Bronchial epithelial cell (primary cell): ENCODE measurements at regions not wholly inside any gene's neighbourhood (a gene's known extent, or its start where the extent isn't known, plus 50 kb on each side); places are given as distances from the start of the nearest gene placed in this dataset.
A peak's percentile ranks its signal among the peaks of the same experiment; 100 is the strongest.
"Not testable (repeated sequence)": the region's sequence is repeated elsewhere in the genome, so short reads cannot be mapped to it uniquely, and the experiment has no call there.

ENCODE experiments used
- DNase-seq: peaks from one replicate; pipeline ENCODE4 v3.0.0-alpha.2; 2010; ENCODE audit warnings: low read depth
- FAIRE-seq: peaks from 2 replicates; lab custom pipeline; 2011; peaks lifted over from hg19 to GRCh38; lab: Jason Lieb, UNC
- H3K27me3 ChIP-seq: 2 replicates; pipeline ENCODE4 v1.5.1; 2011; ENCODE audit warnings: low read length; ENCODE audit not compliant: control insufficient read depth, insufficient read depth
- H3K36me3 ChIP-seq: 2 replicates; pipeline ENCODE4 v1.5.1; 2011; ENCODE audit warnings: low read length; ENCODE audit not compliant: control insufficient read depth, insufficient read depth
- H3K4me3 ChIP-seq: 2 replicates; pipeline ENCODE4 v1.5.1; 2011; ENCODE audit warnings: mild to moderate bottlenecking, low read depth, low read length, control low read depth
- TF ChIP-seq, protein P1 (sequence below): IDR thresholded peaks from 2 replicates; pipeline ENCODE4 v1.5.1; 2011; ENCODE audit warnings: mild to moderate bottlenecking, moderate library complexity, low read length, control low read depth, inconsistent platforms; ENCODE audit not compliant: insufficient read depth, severe bottlenecking

DNA sequence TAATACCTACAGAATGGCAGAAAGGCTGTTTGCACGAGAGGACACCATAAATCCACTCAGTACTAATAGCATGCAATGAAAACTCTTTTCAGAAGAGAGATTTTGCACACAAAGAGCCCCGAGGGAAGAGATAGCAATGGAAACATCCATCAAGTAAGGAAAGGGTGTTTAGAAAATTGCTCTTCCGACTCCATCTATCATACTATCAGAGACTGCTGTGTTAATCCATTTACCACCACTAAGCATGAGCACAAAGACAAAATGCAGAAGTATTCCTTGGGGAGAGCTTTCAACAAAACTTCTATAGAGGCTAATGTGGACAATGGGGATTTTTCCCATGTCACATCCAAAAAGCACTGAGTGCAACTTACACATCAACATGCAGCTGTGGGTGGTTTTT is 72.1 kb upstream of the PLAAT1 start:
- DNase-seq (no peak), FAIRE-seq (no peak)
- H3K36me3 ChIP-seq: no peaks in the 10 kb centered on the region
- no peaks in the 10 kb centered on the region for H3K27me3 ChIP-seq
- H3K4me3 ChIP-seq: no peak overlapping the region
- TF ChIP-seq, protein P1, sequence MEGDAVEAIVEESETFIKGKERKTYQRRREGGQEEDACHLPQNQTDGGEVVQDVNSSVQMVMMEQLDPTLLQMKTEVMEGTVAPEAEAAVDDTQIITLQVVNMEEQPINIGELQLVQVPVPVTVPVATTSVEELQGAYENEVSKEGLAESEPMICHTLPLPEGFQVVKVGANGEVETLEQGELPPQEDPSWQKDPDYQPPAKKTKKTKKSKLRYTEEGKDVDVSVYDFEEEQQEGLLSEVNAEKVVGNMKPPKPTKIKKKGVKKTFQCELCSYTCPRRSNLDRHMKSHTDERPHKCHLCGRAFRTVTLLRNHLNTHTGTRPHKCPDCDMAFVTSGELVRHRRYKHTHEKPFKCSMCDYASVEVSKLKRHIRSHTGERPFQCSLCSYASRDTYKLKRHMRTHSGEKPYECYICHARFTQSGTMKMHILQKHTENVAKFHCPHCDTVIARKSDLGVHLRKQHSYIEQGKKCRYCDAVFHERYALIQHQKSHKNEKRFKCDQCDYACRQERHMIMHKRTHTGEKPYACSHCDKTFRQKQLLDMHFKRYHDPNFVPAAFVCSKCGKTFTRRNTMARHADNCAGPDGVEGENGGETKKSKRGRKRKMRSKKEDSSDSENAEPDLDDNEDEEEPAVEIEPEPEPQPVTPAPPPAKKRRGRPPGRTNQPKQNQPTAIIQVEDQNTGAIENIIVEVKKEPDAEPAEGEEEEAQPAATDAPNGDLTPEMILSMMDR: no peak

GRCh38 chr3:193174140-193174539 is 66.9 kb upstream of the PLAAT1 start:
- H3K4me3 ChIP-seq: no peak overlapping the region
- no peak for FAIRE-seq
- no peaks in the 10 kb centered on the region for H3K27me3 ChIP-seq
- peak; percentile 36 for DNase-seq
- TF ChIP-seq, protein P1: no peak
- no peaks in the 10 kb centered on the region for H3K36me3 ChIP-seq

DNA sequence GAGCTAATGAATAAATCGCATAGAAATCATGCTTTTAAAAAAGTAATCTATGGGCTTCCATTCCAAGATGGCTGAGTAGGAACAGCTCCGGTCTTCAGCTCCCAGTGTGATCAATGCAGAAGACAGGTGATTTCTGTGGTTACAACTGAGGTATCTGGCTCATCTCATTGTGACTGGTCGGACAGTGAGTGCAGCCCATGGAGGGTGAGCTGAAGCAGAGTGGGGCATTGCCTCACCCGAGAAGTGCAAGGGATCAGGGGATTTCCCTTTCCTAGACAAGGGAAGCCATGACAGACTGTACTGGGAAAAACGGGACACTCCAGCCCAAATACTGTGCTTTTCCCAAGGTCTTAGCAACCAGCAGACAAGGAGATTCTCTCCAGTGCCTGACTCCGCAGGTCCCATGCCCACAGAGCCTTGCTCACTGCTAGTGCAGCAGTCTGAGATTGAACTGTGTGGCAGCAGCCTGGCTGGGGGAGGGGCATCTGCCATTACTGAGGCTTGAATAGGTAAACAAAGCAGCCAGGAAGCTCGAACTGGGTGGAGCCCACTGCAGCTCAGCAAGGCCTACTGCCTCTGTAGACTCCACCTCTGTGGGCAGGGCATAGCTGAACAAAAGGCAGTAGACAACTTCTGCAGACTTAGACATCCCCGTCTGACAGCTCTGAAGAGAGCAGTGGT is 61.5 kb upstream of the PLAAT1 start:
- FAIRE-seq, H3K36me3 ChIP-seq, DNase-seq, H3K27me3 ChIP-seq, H3K4me3 ChIP-seq: not testable (repeated sequence)

DNA sequence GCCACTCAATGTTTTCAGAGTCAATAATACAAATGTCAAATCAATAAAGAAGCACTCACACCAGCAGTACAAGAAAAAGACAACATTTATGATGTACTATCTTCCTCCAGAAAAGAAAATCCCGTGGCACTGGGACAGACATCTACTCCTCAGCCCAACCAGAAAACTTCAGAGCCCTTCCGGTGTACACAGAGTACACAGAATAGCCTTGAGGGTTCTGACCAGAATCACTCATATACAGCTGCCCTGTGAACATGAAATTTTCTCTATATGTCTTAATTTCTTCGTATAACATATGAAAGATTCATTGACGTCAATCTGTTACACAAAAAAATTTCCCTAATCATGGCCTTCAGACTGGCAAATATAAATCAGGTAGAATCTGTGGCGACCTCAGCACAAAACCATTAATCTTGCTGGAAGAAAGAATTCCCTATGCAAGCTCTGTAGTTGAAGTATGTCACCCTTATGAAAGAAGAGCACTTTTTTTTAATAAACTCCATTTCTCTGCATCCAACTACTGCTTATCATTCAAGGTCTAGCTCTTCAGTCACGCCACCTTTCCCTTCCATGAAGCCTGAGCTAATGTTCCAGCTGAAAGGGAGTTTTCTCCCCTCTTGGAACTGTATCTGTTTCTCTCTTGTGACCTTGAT is 53.8 kb upstream of the PLAAT1 start:
- Histone ChIP-seq H3K27me3 (no peaks in the 10 kb centered on the region), H3K36me3 (no peaks in the 10 kb centered on the region), H3K4me3 (no peak overlapping the region)
- TF ChIP-seq, protein P1: no peak
- DNase-seq (no peak), FAIRE-seq (no peak)

DNA sequence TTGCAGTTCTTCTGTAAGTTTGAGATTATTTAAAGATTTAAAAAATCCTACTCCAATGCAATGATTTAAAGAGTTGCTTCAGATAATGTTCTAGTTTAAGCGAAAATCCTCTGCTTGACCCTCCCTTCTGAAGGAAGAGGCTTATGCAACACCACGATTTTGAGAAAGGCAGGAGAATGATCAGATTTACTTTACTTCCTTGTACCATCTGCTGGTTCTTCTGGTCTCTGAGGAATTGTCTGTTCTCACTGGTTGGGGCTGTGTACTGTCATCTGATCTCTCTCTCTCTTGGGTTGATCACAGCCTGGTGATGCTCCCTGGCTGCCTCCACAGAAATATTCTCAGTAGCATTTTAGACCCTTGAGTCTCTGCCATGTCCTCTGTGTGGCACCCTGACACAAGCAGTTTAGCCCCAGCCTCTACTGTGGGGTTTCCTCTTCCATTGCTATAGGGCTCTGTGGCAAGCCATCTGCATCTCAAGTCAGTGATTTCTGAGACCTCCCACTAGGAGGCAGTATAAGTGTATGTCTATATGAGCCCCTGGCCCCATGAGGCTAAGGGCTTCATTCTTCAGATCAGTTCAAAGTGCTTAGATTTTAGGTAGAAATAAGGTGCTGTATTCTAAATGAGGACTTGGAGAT is 50.8 kb upstream of the PLAAT1 start:
- FAIRE-seq: no peak

More for the DNA sequence above, 50.8 kb upstream of the PLAAT1 start:
- Histone ChIP-seq H3K27me3 (no peaks in the 10 kb centered on the region), H3K36me3 (no peaks in the 10 kb centered on the region), H3K4me3 (no peak overlapping the region)
- TF ChIP-seq, protein P1: peak; percentile 60
- DNase-seq: peak; percentile 54
